ENCODE measurements at regions not wholly inside any gene's neighbourhood (a gene's known extent, or its start where the extent isn't known, plus 50 kb on each side); places are given as distances from the start of the nearest gene placed in this dataset.
"Not testable (repeated sequence)": the region's sequence is repeated elsewhere in the genome, so short reads cannot be mapped to it uniquely, and the experiment has no call there.

- TF ChIP-seq, protein P1, sequence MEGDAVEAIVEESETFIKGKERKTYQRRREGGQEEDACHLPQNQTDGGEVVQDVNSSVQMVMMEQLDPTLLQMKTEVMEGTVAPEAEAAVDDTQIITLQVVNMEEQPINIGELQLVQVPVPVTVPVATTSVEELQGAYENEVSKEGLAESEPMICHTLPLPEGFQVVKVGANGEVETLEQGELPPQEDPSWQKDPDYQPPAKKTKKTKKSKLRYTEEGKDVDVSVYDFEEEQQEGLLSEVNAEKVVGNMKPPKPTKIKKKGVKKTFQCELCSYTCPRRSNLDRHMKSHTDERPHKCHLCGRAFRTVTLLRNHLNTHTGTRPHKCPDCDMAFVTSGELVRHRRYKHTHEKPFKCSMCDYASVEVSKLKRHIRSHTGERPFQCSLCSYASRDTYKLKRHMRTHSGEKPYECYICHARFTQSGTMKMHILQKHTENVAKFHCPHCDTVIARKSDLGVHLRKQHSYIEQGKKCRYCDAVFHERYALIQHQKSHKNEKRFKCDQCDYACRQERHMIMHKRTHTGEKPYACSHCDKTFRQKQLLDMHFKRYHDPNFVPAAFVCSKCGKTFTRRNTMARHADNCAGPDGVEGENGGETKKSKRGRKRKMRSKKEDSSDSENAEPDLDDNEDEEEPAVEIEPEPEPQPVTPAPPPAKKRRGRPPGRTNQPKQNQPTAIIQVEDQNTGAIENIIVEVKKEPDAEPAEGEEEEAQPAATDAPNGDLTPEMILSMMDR (IDR thresholded peaks at IDR 0.05), result no peak
- H3K4me3 Mint-ChIP-seq, result no peak overlapping the region
- Histone ChIP-seq H3K4me1 (ENCODE audit: insufficient read depth, low read length) (no peaks in the 10 kb centered on the region), H3K27me3 (ENCODE audit: control insufficient read depth in 1 of 2, insufficient read depth in 2 of 2, low read length in 2 of 2) (no peaks in the 10 kb centered on the region), H3K36me3 (ENCODE audit: insufficient read depth, low read length) (no peaks in the 10 kb centered on the region), H3K27ac (ENCODE audit: low read depth in 1 of 2, low read length in 2 of 2) (no peak overlapping the region), H3K9me3 (ENCODE audit: control insufficient read depth in 1 of 2, insufficient read depth in 1 of 2, low read length in 2 of 2) (no peaks in the 10 kb centered on the region), H3K4me3 (ENCODE audit: low read length) (no peak overlapping the region)
- ATAC-seq (ENCODE audit: poor library complexity), result no peak
- no peaks in the 10 kb centered on the region for H3K36me3 Mint-ChIP-seq (ENCODE audit: low read depth)
- ChIA-PET POLR2A (no interaction called here), CTCF (no interaction called here)
- H3K27me3 Mint-ChIP-seq, result no peaks in the 10 kb centered on the region
- DNase-seq, result no peak
- no peaks in the 10 kb centered on the region for H3K9me3 Mint-ChIP-seq
- intact Hi-C loops (cut with DNase I, micrococcal nuclease), result no loop called here
- no peak overlapping the region for H3K27ac Mint-ChIP-seq
- no peaks in the 10 kb centered on the region for H3K4me1 Mint-ChIP-seq (ENCODE audit: low read depth)
Observed at GRCh38 chr7:10483671-10484070, 490.0 kb upstream of the PHF14 start.

DNA sequence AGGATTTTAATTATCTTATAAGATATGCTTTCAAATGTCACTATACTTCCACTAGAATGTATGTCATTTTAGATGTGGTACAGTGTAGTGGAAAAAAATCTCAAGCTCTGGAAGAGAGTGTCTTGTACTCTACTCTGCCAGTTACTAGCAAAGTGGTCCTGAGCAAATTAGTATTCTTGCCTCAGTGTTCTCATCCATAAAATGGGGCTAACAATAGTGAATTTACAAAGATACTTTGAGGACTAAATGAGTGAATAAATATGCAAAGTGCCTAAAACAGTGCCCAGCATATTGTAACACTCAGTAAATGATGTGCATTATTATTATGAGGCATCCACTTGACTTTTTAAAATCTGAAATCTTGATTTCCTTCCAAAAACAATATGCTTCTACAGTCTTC lies 488.9 kb upstream of the PHF14 start:
- ATAC-seq (ENCODE audit: poor library complexity), result no peak
- no peaks in the 10 kb centered on the region for H3K4me1 Mint-ChIP-seq (ENCODE audit: low read depth)
- H3K4me3 ChIP-seq (ENCODE audit: low read length), result no peak overlapping the region
- H3K36me3 ChIP-seq (ENCODE audit: insufficient read depth, low read length), result no peaks in the 10 kb centered on the region
- H3K27ac ChIP-seq (ENCODE audit: low read depth in 1 of 2, low read length in 2 of 2), result no peak overlapping the region
- intact Hi-C loops (cut with DNase I, micrococcal nuclease), result no loop called here
- H3K27me3 ChIP-seq (ENCODE audit: control insufficient read depth in 1 of 2, insufficient read depth in 2 of 2, low read length in 2 of 2), result no peaks in the 10 kb centered on the region
- no peak overlapping the region for H3K4me3 Mint-ChIP-seq
- CTCF ChIA-PET, result no interaction called here
- H3K36me3 Mint-ChIP-seq (ENCODE audit: low read depth), result no peaks in the 10 kb centered on the region
- TF ChIP-seq, protein P1 (IDR thresholded peaks at IDR 0.05), result no peak
- no peak overlapping the region for H3K27ac Mint-ChIP-seq
- POLR2A ChIA-PET, result no interaction called here
- H3K9me3 ChIP-seq (ENCODE audit: control insufficient read depth in 1 of 2, insufficient read depth in 1 of 2, low read length in 2 of 2), result no peaks in the 10 kb centered on the region
- no peaks in the 10 kb centered on the region for H3K4me1 ChIP-seq (ENCODE audit: insufficient read depth, low read length)
- no peak for DNase-seq
- H3K27me3 Mint-ChIP-seq, result no peaks in the 10 kb centered on the region
- peaks cover 5% of the 10 kb centered on the region for H3K9me3 Mint-ChIP-seq

GRCh38 chr7:10501206-10501884 lies 472.3 kb upstream of the PHF14 start:
- DNase-seq; H3K27me3 ChIP-seq (ENCODE audit: control insufficient read depth in 1 of 2, insufficient read depth in 2 of 2, low read length in 2 of 2); H3K4me1 Mint-ChIP-seq (ENCODE audit: low read depth); H3K36me3 ChIP-seq (ENCODE audit: insufficient read depth, low read length); ATAC-seq (ENCODE audit: poor library complexity); H3K36me3 Mint-ChIP-seq (ENCODE audit: low read depth); H3K4me1 ChIP-seq (ENCODE audit: insufficient read depth, low read length); H3K27me3 Mint-ChIP-seq; H3K4me3 Mint-ChIP-seq; H3K4me3 ChIP-seq (ENCODE audit: low read length); POLR2A ChIA-PET; H3K27ac ChIP-seq (ENCODE audit: low read depth in 1 of 2, low read length in 2 of 2); intact Hi-C loops (cut with DNase I, micrococcal nuclease); H3K27ac Mint-ChIP-seq; CTCF ChIA-PET: not testable (repeated sequence)
- H3K9me3 Mint-ChIP-seq, result peaks cover 16% of the 10 kb centered on the region
- H3K9me3 ChIP-seq (ENCODE audit: control insufficient read depth in 1 of 2, insufficient read depth in 1 of 2, low read length in 2 of 2), result peaks cover 0 to 20% of the 10 kb centered on the region in 2 experiments

GRCh38 chr7:10507032-10507431 lies 466.6 kb upstream of the PHF14 start:
- Histone ChIP-seq H3K4me1 (ENCODE audit: insufficient read depth, low read length) (no peaks in the 10 kb centered on the region), H3K27ac (ENCODE audit: low read depth in 1 of 2, low read length in 2 of 2) (no peak overlapping the region), H3K9me3 (ENCODE audit: control insufficient read depth in 1 of 2, insufficient read depth in 1 of 2, low read length in 2 of 2) (no peaks in the 10 kb centered on the region), H3K4me3 (ENCODE audit: low read length) (no peak overlapping the region), H3K36me3 (ENCODE audit: insufficient read depth, low read length) (no peaks in the 10 kb centered on the region), H3K27me3 (ENCODE audit: control insufficient read depth in 1 of 2, insufficient read depth in 2 of 2, low read length in 2 of 2) (no peaks in the 10 kb centered on the region)
- DNase-seq (no peak), ATAC-seq (ENCODE audit: poor library complexity) (no peak)
- no peak overlapping the region for H3K4me3 Mint-ChIP-seq
- no peak overlapping the region for H3K27ac Mint-ChIP-seq
- TF ChIP-seq, protein P1 (IDR thresholded peaks at IDR 0.05), result no peak
- intact Hi-C loops (cut with DNase I, micrococcal nuclease), result no loop called here
- H3K27me3 Mint-ChIP-seq, result no peaks in the 10 kb centered on the region
- CTCF ChIA-PET, result interaction anchor here (0.6 kb wide), 2 partner anchors 31 to 59 kb away, joined by 3 read pairs; no protein-coding TSS in a partner anchor
- POLR2A ChIA-PET, result no interaction called here
- no peaks in the 10 kb centered on the region for H3K4me1 Mint-ChIP-seq (ENCODE audit: low read depth)
- no peaks in the 10 kb centered on the region for H3K36me3 Mint-ChIP-seq (ENCODE audit: low read depth)
- peaks cover 10% of the 10 kb centered on the region for H3K9me3 Mint-ChIP-seq
